ENCODE measurements at regions not wholly inside any gene's neighbourhood (a gene's known extent, or its start where the extent isn't known, plus 50 kb on each side); places are given as distances from the start of the nearest gene placed in this dataset.

- peak; percentile 58 for DNase-seq
- no peaks in the 10 kb centered on the region for H3K27me3 ChIP-seq (ENCODE audit: control insufficient read depth, insufficient read depth, low read length)
Measured at GRCh38 chr15:69524296-69524695, 71.7 kb downstream of the RPLP1 start.

GRCh38 chr15:69524814-69525213, 72.2 kb downstream of the RPLP1 start:
- Histone ChIP-seq H3K27me3 (ENCODE audit: control insufficient read depth, insufficient read depth, low read length) (no peaks in the 10 kb centered on the region), H3K4me3 (ENCODE audit: insufficient read depth, low read depth, low read length) (no peak overlapping the region), H3K36me3 (replicated peaks; ENCODE audit: control insufficient read depth, insufficient read depth, low read length) (no peaks in the 10 kb centered on the region)
- no peak for DNase-seq

More at GRCh38 chr15:69524296-69524695, 71.7 kb downstream of the RPLP1 start:
- Histone ChIP-seq H3K4me3 (ENCODE audit: insufficient read depth, low read depth, low read length) (no peak overlapping the region), H3K36me3 (replicated peaks; ENCODE audit: control insufficient read depth, insufficient read depth, low read length) (no peaks in the 10 kb centered on the region)

GRCh38 chr15:69525543-69525942, 72.9 kb downstream of the RPLP1 start:
- no peaks in the 10 kb centered on the region for H3K36me3 ChIP-seq (replicated peaks; ENCODE audit: control insufficient read depth, insufficient read depth, low read length)
- DNase-seq = no peak
- H3K4me3 ChIP-seq (ENCODE audit: insufficient read depth, low read depth, low read length) = no peak overlapping the region
- H3K27me3 ChIP-seq (ENCODE audit: control insufficient read depth, insufficient read depth, low read length) = no peaks in the 10 kb centered on the region

GRCh38 chr15:69526081-69527061, 73.8 kb downstream of the RPLP1 start:
- DNase-seq = peak; percentile 49
- no peaks in the 10 kb centered on the region for H3K36me3 ChIP-seq (replicated peaks; ENCODE audit: control insufficient read depth, insufficient read depth, low read length)
- no peak overlapping the region for H3K4me3 ChIP-seq (ENCODE audit: insufficient read depth, low read depth, low read length)
- H3K27me3 ChIP-seq (ENCODE audit: control insufficient read depth, insufficient read depth, low read length) = no peaks in the 10 kb centered on the region

GRCh38 chr15:69529141-69529540, 76.5 kb downstream of the RPLP1 start:
- Histone ChIP-seq H3K27me3 (ENCODE audit: control insufficient read depth, insufficient read depth, low read length) (no peaks in the 10 kb centered on the region), H3K4me3 (ENCODE audit: insufficient read depth, low read depth, low read length) (no peak overlapping the region), H3K36me3 (replicated peaks; ENCODE audit: control insufficient read depth, insufficient read depth, low read length) (no peaks in the 10 kb centered on the region)
- no peak for DNase-seq

- no peak for DNase-seq
- Histone ChIP-seq H3K27me3 (ENCODE audit: control insufficient read depth, insufficient read depth, low read length) (no peaks in the 10 kb centered on the region), H3K4me3 (ENCODE audit: insufficient read depth, low read depth, low read length) (no peak overlapping the region), H3K36me3 (replicated peaks; ENCODE audit: control insufficient read depth, insufficient read depth, low read length) (no peaks in the 10 kb centered on the region)
Measured at GRCh38 chr15:69529961-69530633, 77.5 kb downstream of the RPLP1 start.

- DNase-seq = peak; percentile 58
- H3K27me3 ChIP-seq (ENCODE audit: control insufficient read depth, insufficient read depth, low read length) = no peaks in the 10 kb centered on the region
- no peaks in the 10 kb centered on the region for H3K36me3 ChIP-seq (replicated peaks; ENCODE audit: control insufficient read depth, insufficient read depth, low read length)
- no peak overlapping the region for H3K4me3 ChIP-seq (ENCODE audit: insufficient read depth, low read depth, low read length)
Measured at GRCh38 chr15:69530991-69531664, 78.5 kb downstream of the RPLP1 start.

- no peaks in the 10 kb centered on the region for H3K36me3 ChIP-seq (replicated peaks; ENCODE audit: control insufficient read depth, insufficient read depth, low read length)
- peak; percentile 62 for DNase-seq
- no peaks in the 10 kb centered on the region for H3K27me3 ChIP-seq (ENCODE audit: control insufficient read depth, insufficient read depth, low read length)
- H3K4me3 ChIP-seq (ENCODE audit: insufficient read depth, low read depth, low read length) = no peak overlapping the region
Measured at GRCh38 chr15:69531665-69532027, 79.0 kb downstream of the RPLP1 start.

- Histone ChIP-seq H3K27me3 (ENCODE audit: control insufficient read depth, insufficient read depth, low read length) (no peaks in the 10 kb centered on the region), H3K4me3 (ENCODE audit: insufficient read depth, low read depth, low read length) (no peak overlapping the region), H3K36me3 (replicated peaks; ENCODE audit: control insufficient read depth, insufficient read depth, low read length) (no peaks in the 10 kb centered on the region)
- DNase-seq = no peak
Measured at GRCh38 chr15:69532066-69532465, 79.4 kb downstream of the RPLP1 start.

- DNase-seq = no peak
Measured at GRCh38 chr15:69532856-69533255, 80.2 kb downstream of the RPLP1 start.

GRCh38 chr15:69533522-69533921, 80.9 kb downstream of the RPLP1 start:
- Histone ChIP-seq H3K4me3 (ENCODE audit: insufficient read depth, low read depth, low read length) (no peak overlapping the region), H3K36me3 (replicated peaks; ENCODE audit: control insufficient read depth, insufficient read depth, low read length) (no peaks in the 10 kb centered on the region), H3K27me3 (ENCODE audit: control insufficient read depth, insufficient read depth, low read length) (no peaks in the 10 kb centered on the region)
- no peak for DNase-seq

More at GRCh38 chr15:69532856-69533255, 80.2 kb downstream of the RPLP1 start:
- Histone ChIP-seq H3K4me3 (ENCODE audit: insufficient read depth, low read depth, low read length) (no peak overlapping the region), H3K27me3 (ENCODE audit: control insufficient read depth, insufficient read depth, low read length) (no peaks in the 10 kb centered on the region), H3K36me3 (replicated peaks; ENCODE audit: control insufficient read depth, insufficient read depth, low read length) (no peaks in the 10 kb centered on the region)

GRCh38 chr15:69535101-69535638, 82.6 kb downstream of the RPLP1 start:
- no peak for DNase-seq
- no peaks in the 10 kb centered on the region for H3K36me3 ChIP-seq (replicated peaks; ENCODE audit: control insufficient read depth, insufficient read depth, low read length)
- H3K27me3 ChIP-seq (ENCODE audit: control insufficient read depth, insufficient read depth, low read length) = no peaks in the 10 kb centered on the region
- no peak overlapping the region for H3K4me3 ChIP-seq (ENCODE audit: insufficient read depth, low read depth, low read length)

GRCh38 chr15:69535998-69536397, 83.4 kb downstream of the RPLP1 start:
- no peaks in the 10 kb centered on the region for H3K36me3 ChIP-seq (replicated peaks; ENCODE audit: control insufficient read depth, insufficient read depth, low read length)
- no peak for DNase-seq
- H3K27me3 ChIP-seq (ENCODE audit: control insufficient read depth, insufficient read depth, low read length) = no peaks in the 10 kb centered on the region
- H3K4me3 ChIP-seq (ENCODE audit: insufficient read depth, low read depth, low read length) = no peak overlapping the region

- DNase-seq = peak; percentile 53
- no peaks in the 10 kb centered on the region for H3K36me3 ChIP-seq (replicated peaks; ENCODE audit: control insufficient read depth, insufficient read depth, low read length)
- no peak overlapping the region for H3K4me3 ChIP-seq (ENCODE audit: insufficient read depth, low read depth, low read length)
- no peaks in the 10 kb centered on the region for H3K27me3 ChIP-seq (ENCODE audit: control insufficient read depth, insufficient read depth, low read length)
Measured at GRCh38 chr15:69536726-69537512, 84.3 kb downstream of the RPLP1 start.
